Vagina (tissue), 2 donors: ENCODE measurements at regions not wholly inside any gene's neighbourhood (a gene's known extent, or its start where the extent isn't known, plus 50 kb on each side); places are given as distances from the start of the nearest gene placed in this dataset.

ENCODE experiments used
- DNase-seq, 2 donors: peaks; one replicate each; pipeline ENCODE4 v3.0.0-alpha.2; 2017; ENCODE audit errors: extremely low spot score in 2 of 2
- H3K27ac ChIP-seq: fragments of 200-600 bp; sonication (generic); one replicate; pipeline ENCODE4 v1.5.1; 2019
- H3K27me3 ChIP-seq: fragments of 200-600 bp; sonication (generic); one replicate; pipeline ENCODE4 v1.5.1; 2019
- H3K36me3 ChIP-seq, 2 donors: fragments of 200-600 bp; sonication (generic); one replicate each; pipeline ENCODE4 v1.5.1; 2017 to 2019
- H3K4me1 ChIP-seq: fragments of 200-600 bp; sonication (generic); one replicate; pipeline ENCODE4 v1.5.1; 2019
- H3K4me3 ChIP-seq, 2 donors: fragments of 200-600 bp; sonication (generic); 1 replicate in 1 of 2; 2 replicates in 1 of 2; pipeline ENCODE4 v1.5.1; 2016 to 2019
- H3K9me3 ChIP-seq: fragments of 200-600 bp; sonication (generic); one replicate; pipeline ENCODE4 v1.5.1; 2019
- POLR2A ChIP-seq, 2 donors: fragments of 450-650 bp; IDR thresholded peaks; one replicate each; pipeline ENCODE4 v1.6.1; 2017; ENCODE audit warnings: antibody characterized with exemption in 2 of 2, mild to moderate bottlenecking in 2 of 2, moderate library complexity in 2 of 2
- POLR2AphosphoS5 ChIP-seq, 2 donors: sonication (generic); formaldehyde crosslinking; IDR thresholded peaks; one replicate each; pipeline ENCODE4 v1.9.0; 2017; ENCODE audit warnings: antibody characterized with exemption in 2 of 2, mild to moderate bottlenecking in 2 of 2, low read depth in 1 of 2; ENCODE audit not compliant: insufficient read depth in 1 of 2
- intact Hi-C: fragments of 100-400 bp; cut with DNase I; formaldehyde crosslinking; loops from one replicate; pipeline ENCODE4 v1.15.1; 2023
- TF ChIP-seq, protein P1 (sequence below), 3 experiments: fragments of 450-650 bp in 2 of 3; fragments of 200-600 bp in 1 of 3; sonication (generic) in 1 of 3; IDR thresholded peaks; one replicate each; pipeline ENCODE4 v1.5.1; 2017 to 2019; ENCODE audit warnings: antibody characterized with exemption in 3 of 3, mild to moderate bottlenecking in 2 of 3, moderate library complexity in 2 of 3

DNA sequence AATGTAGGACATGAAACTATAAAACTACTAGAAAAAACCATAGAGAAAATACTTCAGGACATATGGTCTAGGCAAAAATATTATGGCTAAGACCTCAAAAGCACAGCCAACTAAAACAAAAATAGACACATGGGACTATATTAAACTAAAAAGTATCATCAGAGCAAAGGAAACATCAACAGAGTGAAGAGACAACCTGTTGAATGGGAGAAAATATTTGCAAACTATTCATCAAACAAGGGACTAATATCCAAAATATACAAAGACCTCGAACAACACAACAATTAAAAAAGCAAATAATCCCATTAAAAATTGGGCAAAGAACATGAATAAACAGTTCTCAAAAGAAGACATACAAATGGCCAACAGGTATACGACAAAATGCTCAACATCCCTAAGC, 210.9 kb downstream of the PCSK1 start:
- no peaks in the 10 kb centered on the region for H3K9me3 ChIP-seq
- peaks cover 2% of the 10 kb centered on the region for H3K4me1 ChIP-seq
- TF ChIP-seq POLR2A (IDR thresholded peaks at IDR 0.05) (no peak), POLR2AphosphoS5 (IDR thresholded peaks at IDR 0.05; ENCODE audit: insufficient read depth in 1 of 2, low read depth in 1 of 2) (no peak)
- TF ChIP-seq, protein P1, sequence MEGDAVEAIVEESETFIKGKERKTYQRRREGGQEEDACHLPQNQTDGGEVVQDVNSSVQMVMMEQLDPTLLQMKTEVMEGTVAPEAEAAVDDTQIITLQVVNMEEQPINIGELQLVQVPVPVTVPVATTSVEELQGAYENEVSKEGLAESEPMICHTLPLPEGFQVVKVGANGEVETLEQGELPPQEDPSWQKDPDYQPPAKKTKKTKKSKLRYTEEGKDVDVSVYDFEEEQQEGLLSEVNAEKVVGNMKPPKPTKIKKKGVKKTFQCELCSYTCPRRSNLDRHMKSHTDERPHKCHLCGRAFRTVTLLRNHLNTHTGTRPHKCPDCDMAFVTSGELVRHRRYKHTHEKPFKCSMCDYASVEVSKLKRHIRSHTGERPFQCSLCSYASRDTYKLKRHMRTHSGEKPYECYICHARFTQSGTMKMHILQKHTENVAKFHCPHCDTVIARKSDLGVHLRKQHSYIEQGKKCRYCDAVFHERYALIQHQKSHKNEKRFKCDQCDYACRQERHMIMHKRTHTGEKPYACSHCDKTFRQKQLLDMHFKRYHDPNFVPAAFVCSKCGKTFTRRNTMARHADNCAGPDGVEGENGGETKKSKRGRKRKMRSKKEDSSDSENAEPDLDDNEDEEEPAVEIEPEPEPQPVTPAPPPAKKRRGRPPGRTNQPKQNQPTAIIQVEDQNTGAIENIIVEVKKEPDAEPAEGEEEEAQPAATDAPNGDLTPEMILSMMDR (IDR thresholded peaks at IDR 0.05), result no peak
- no peaks in the 10 kb centered on the region for H3K27me3 ChIP-seq
- H3K36me3 ChIP-seq, result no peaks in the 10 kb centered on the region
- H3K27ac ChIP-seq, result no peak overlapping the region
- H3K4me3 ChIP-seq, result no peak overlapping the region
- DNase-seq, result no peak
- intact Hi-C loops, result no loop called here

DNA sequence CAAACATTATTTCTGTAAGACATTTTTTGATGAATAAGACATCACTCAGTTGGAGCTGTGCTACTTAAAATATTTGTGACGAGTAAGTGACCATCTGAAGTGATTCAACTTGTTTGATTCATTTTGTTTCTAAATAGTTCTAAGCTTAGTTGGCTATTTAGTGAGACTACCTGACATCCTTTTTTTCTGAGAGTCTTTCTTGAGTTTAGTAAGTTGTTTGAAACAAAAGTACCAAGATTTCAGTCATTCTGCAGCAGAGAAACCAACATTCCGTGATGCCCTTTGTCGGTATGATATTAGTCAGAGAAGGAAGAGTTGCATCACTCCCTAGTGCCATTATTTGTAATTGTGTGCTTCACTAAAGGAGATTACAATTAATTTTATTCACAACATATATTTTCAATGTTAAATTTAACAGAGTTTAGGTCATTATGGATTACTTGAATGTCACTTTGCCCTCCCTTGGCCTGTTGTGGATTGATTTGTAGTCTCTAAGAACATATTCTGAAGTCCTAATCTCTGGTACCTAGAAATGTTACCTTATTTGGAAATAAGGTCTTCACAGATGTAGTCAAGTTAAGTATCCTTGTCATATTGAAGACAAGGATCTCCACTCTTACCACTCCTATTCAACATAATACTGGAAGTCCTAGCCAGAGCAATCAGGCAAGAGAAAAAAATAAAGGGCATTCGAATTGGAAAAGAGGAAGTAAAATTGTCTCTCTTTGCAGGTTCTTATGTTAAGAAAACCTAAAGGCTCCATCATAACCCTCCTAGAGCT, 212.2 kb downstream of the PCSK1 start:
- DNase-seq, result no peak
- no peak overlapping the region for H3K27ac ChIP-seq
- no peak overlapping the region for H3K4me3 ChIP-seq
- no peaks in the 10 kb centered on the region for H3K27me3 ChIP-seq
- no peaks in the 10 kb centered on the region for H3K4me1 ChIP-seq
- intact Hi-C loops, result no loop called here
- no peaks in the 10 kb centered on the region for H3K9me3 ChIP-seq
- H3K36me3 ChIP-seq, result no peaks in the 10 kb centered on the region
- TF ChIP-seq, protein P1 (IDR thresholded peaks at IDR 0.05), result no peak

DNA sequence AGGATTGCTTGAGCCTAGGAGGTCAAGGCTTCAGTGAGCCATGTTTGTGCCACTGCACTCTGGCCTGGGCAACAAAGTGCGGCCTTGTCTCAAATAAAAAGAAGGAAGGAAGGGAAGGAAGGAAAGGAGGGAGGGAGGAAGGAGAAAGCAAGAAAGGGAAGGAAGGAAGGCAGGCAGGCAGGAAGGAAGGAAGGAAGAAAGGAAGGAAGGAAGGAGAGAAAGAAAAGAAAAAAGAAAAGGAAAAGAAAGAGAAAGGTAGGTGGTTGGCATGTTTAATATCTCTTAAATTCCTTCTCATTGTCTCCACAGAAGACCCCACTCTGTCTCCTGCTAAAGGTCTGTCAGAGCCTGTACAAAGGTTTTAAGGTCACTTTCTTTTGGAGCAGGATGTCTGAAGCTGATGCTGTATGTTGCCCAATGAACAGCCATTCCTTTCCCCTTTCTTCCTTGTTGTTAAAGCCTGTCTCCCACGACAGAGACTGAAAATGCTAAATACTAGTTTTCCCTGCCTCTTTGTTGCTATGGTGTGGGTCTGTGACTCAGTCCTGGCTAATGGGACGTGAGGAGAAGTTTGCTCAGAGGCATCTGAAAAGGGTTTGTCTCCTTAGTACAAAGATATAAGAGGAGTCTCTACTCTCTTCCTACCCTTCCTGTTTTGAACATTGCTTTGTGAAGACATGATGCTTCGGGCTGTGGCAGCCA, 213.3 kb downstream of the PCSK1 start:
- TF ChIP-seq POLR2A (IDR thresholded peaks at IDR 0.05), result no peak
- no peak for TF ChIP-seq POLR2AphosphoS5 (IDR thresholded peaks at IDR 0.05; ENCODE audit: insufficient read depth in 1 of 2, low read depth in 1 of 2)
- TF ChIP-seq, protein P1 (IDR thresholded peaks at IDR 0.05), result no peak
- DNase-seq, result no peak
- Histone ChIP-seq H3K27ac (no peak overlapping the region), H3K9me3 (no peaks in the 10 kb centered on the region), H3K4me3 (no peak overlapping the region), H3K4me1 (no peaks in the 10 kb centered on the region), H3K36me3 (no peaks in the 10 kb centered on the region), H3K27me3 (no peaks in the 10 kb centered on the region)
- intact Hi-C loops, result no loop called here

DNA sequence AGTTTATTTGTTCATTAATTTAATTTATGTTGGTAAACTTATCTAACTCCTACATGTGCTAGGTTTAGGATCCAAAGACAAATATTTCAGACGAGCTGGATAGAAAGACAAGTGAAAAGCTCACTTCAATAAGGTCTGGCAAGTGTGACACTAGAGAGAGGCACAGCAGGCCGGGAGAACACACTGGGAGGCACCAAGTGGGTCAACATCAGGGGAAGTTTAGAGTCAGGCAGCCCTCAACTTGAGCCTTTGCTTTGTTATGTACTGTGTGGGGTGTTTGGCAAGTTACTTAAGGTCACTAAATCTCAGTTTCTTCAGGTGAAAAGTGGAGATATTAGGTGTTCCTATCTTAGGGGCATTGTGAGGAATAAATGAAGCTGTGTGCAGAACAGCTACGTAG, 214.4 kb downstream of the PCSK1 start:
- H3K9me3 ChIP-seq, result no peaks in the 10 kb centered on the region
- intact Hi-C loops, result no loop called here
- no peaks in the 10 kb centered on the region for H3K4me1 ChIP-seq
- no peak overlapping the region for H3K27ac ChIP-seq
- H3K4me3 ChIP-seq, result no peak overlapping the region
- DNase-seq, result no peak
- no peaks in the 10 kb centered on the region for H3K36me3 ChIP-seq
- H3K27me3 ChIP-seq, result no peaks in the 10 kb centered on the region
- TF ChIP-seq POLR2A (IDR thresholded peaks at IDR 0.05), result no peak
- TF ChIP-seq, protein P1 (IDR thresholded peaks at IDR 0.05), result no peak
- no peak for TF ChIP-seq POLR2AphosphoS5 (IDR thresholded peaks at IDR 0.05; ENCODE audit: insufficient read depth in 1 of 2, low read depth in 1 of 2)
